Lower leg skin (tissue), 3 donors: ENCODE measurements at regions not wholly inside any gene's neighbourhood (a gene's known extent, or its start where the extent isn't known, plus 50 kb on each side); places are given as distances from the start of the nearest gene placed in this dataset.

ENCODE experiments used
- CTCF ChIP-seq, 3 donors: fragments of 450-650 bp; IDR thresholded peaks; one replicate each; pipeline ENCODE4 v1.5.1; 2016; ENCODE audit warnings: antibody characterized with exemption in 3 of 3, mild to moderate bottlenecking in 3 of 3, moderate library complexity in 2 of 3
- POLR2A ChIP-seq, 2 donors: fragments of 450-650 bp; IDR thresholded peaks; one replicate each; pipeline ENCODE4 v1.6.1; 2016 to 2017; ENCODE audit warnings: antibody characterized with exemption in 2 of 2, mild to moderate bottlenecking in 1 of 2, moderate library complexity in 1 of 2

GRCh38 chr6:100311707-100312251 lies 152.9 kb downstream of the SIM1 start:
- TF ChIP-seq POLR2A (IDR thresholded peaks at IDR 0.05) (no peak), CTCF (IDR thresholded peaks at IDR 0.05) (no peak)
